ENCODE measurements at regions not wholly inside any gene's neighbourhood (a gene's known extent, or its start where the extent isn't known, plus 50 kb on each side); places are given as distances from the start of the nearest gene placed in this dataset.

DNA sequence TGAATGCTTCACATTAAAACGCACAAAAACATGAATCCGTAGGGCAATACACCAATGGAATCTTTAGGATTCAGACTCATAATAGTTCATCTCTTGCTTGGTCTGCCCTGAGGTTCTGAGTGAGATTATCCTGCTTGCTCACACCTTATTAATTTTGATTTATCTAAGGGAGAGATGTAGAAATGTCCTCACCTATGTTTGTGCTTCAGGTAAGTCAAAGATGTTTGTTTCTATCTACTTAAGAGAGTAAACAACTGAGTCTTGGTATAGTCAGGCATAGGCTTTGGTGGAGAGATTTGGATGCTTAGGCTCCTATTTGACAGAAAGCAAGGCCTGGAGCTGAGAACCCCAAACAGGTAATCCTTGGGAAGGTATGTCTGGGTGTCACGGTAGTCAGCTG, 231.0 kb upstream of the TNP1 start:
- DNase-seq (ENCODE audit: low read depth): no peak
- H3K4me3 ChIP-seq (ENCODE audit: low read depth, low read length): no peak overlapping the region
- TF ChIP-seq CTCF (IDR thresholded peaks at IDR 0.05; ENCODE audit: low read depth, low read length): no peak
- TF ChIP-seq MYC (IDR thresholded peaks at IDR 0.05; ENCODE audit: low read depth, low read length): no peak
- TF ChIP-seq POLR2A (IDR thresholded peaks at IDR 0.05; ENCODE audit: extremely low read depth, insufficient read length): no peak
- TF ChIP-seq MAX (IDR thresholded peaks at IDR 0.05; ENCODE audit: low read depth, low read length): no peak

DNA sequence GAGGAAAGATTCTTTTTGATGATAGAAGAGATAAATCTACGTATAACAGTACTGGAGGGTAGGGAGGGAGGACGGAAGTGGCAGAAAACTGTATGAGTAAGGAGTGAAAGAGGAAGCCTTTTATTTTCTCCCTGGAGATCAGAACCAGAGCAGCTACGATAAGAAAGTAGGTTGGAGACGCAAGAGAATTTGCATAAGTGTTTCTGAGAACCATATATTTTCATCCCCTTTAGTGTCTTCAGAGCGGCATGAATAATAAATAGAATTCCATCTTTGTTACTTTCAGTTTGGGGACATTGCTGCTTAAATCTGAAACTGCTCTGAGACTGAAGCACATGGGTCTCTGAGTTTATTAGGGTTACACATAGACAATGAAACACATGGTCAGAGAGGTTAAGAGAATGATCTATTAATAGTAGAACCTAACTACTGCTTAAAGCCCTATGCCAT, 230.2 kb upstream of the TNP1 start:
- DNase-seq (ENCODE audit: low read depth): peak; percentile 87
- peak overlapping the region; percentile 35 for H3K4me3 ChIP-seq (ENCODE audit: low read depth, low read length)
- peak; percentile 50; the same call in 1 of the 2 replicates for TF ChIP-seq MYC (IDR thresholded peaks at IDR 0.05; ENCODE audit: low read depth, low read length)
- no peak for TF ChIP-seq POLR2A (IDR thresholded peaks at IDR 0.05; ENCODE audit: extremely low read depth, insufficient read length)
- TF ChIP-seq CTCF (IDR thresholded peaks at IDR 0.05; ENCODE audit: low read depth, low read length): no peak
- TF ChIP-seq MAX (IDR thresholded peaks at IDR 0.05; ENCODE audit: low read depth, low read length): peak; percentile 86

DNA sequence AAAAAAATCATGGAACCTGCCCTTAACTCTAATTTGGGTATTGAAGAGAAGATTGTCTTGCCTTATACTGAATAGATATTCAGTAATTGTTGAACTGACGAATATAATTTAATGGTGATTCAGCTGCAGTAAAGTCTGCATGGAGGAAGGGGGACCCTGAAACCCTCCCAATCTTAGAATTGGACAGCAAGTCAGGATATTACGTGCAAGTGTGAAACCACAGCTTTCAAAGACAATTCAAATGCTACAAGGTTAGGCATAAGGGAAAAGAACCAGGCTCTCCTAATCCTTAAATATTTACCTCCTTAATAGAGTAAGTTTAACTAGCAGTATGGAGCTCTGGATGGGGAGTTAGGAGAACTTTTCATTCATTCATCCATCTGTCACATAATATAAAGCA, 226.9 kb upstream of the TNP1 start:
- TF ChIP-seq CTCF (IDR thresholded peaks at IDR 0.05; ENCODE audit: low read depth, low read length): no peak
- TF ChIP-seq MYC (IDR thresholded peaks at IDR 0.05; ENCODE audit: low read depth, low read length): no peak
- TF ChIP-seq POLR2A (IDR thresholded peaks at IDR 0.05; ENCODE audit: extremely low read depth, insufficient read length): no peak
- TF ChIP-seq MAX (IDR thresholded peaks at IDR 0.05; ENCODE audit: low read depth, low read length): no peak

DNA sequence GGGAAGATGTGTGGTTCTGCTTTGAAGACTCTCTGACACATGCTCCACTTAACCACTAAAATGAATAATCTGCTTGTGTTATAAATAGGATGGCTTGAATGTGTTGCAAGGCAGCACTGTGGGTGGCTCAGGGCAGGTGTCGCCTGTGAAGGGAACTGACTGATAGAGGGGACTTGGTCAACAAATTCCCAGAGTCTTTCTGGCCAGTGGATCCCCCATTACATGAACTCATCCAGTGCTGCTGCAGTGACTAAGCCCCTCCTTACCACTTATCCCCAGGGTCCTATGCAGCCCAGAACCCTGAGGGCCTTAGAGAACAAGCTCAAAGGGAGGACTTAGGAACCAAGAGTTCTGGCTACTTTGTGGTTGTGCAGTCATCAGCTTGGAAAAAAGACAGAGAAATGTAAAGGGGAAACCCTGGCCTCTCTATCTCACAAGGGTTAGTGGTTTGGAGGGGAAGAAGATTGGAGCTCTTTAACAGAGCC, 226.2 kb upstream of the TNP1 start:
- no peak overlapping the region for H3K4me3 ChIP-seq (ENCODE audit: low read depth, low read length)
- TF ChIP-seq MYC (IDR thresholded peaks at IDR 0.05; ENCODE audit: low read depth, low read length) (peak; percentile 72), MAX (IDR thresholded peaks at IDR 0.05; ENCODE audit: low read depth, low read length) (peak; percentile 71), CTCF (IDR thresholded peaks at IDR 0.05; ENCODE audit: low read depth, low read length) (no peak), POLR2A (IDR thresholded peaks at IDR 0.05; ENCODE audit: extremely low read depth, insufficient read length) (no peak)
- peak; percentile 91 for DNase-seq (ENCODE audit: low read depth)

More for the DNA sequence above, 226.9 kb upstream of the TNP1 start:
- peak; percentile 18 for DNase-seq (ENCODE audit: low read depth)
- H3K4me3 ChIP-seq (ENCODE audit: low read depth, low read length): no peak overlapping the region

GRCh38 chr2:217085543-217085942, 225.7 kb upstream of the TNP1 start:
- no peak overlapping the region for H3K4me3 ChIP-seq (ENCODE audit: low read depth, low read length)
- peak; percentile 31 for DNase-seq (ENCODE audit: low read depth)
- TF ChIP-seq CTCF (IDR thresholded peaks at IDR 0.05; ENCODE audit: low read depth, low read length) (no peak), POLR2A (IDR thresholded peaks at IDR 0.05; ENCODE audit: extremely low read depth, insufficient read length) (no peak), MYC (IDR thresholded peaks at IDR 0.05; ENCODE audit: low read depth, low read length) (no peak), MAX (IDR thresholded peaks at IDR 0.05; ENCODE audit: low read depth, low read length) (no peak)

All from NB4 (cell line).